HL-60 (cell line): ENCODE measurements at regions not wholly inside any gene's neighbourhood (a gene's known extent, or its start where the extent isn't known, plus 50 kb on each side); places are given as distances from the start of the nearest gene placed in this dataset.
A peak's percentile ranks its signal among the peaks of the same experiment; 100 is the strongest.
"Not testable (repeated sequence)": the region's sequence is repeated elsewhere in the genome, so short reads cannot be mapped to it uniquely, and the experiment has no call there.

ENCODE experiments used
- DNase-seq, 2 experiments: peaks; one replicate each; pipeline ENCODE4 v3.0.0-alpha.2; 2010 to 2020; ENCODE audit warnings: low read depth in 1 of 2, low spot score in 1 of 2
- H3K27ac ChIP-seq: fragments of 250-450 bp; sonication (Bioruptor Pico); replicated peaks from 2 replicates; pipeline ENCODE4 v1.5.1; 2020; ENCODE audit warnings: mild to moderate bottlenecking, moderate library complexity
- H3K27me3 ChIP-seq: fragments of 250-450 bp; sonication (Bioruptor Pico); 2 replicates; pipeline ENCODE4 v1.5.1; 2021; ENCODE audit warnings: mild to moderate bottlenecking, moderate library complexity; ENCODE audit not compliant: insufficient read depth, poor library complexity, severe bottlenecking
- H3K4me3 ChIP-seq: replicated peaks from 2 replicates; pipeline ENCODE4 v1.5.1; 2011; ENCODE audit warnings: mild to moderate bottlenecking, control low read depth, low read length; ENCODE audit not compliant: insufficient read depth
- CTCF ChIP-seq: IDR thresholded peaks from one replicate; pipeline ENCODE4 v1.5.1; 2011; ENCODE audit warnings: low read length, control low read depth, inconsistent platforms; ENCODE audit not compliant: insufficient read depth
- GABPA ChIP-seq: IDR thresholded peaks from 2 replicates; pipeline ENCODE4 v1.6.1; 2012; ENCODE audit warnings: low read depth
- POLR2AphosphoS5 ChIP-seq: IDR thresholded peaks from 2 replicates; pipeline ENCODE4 v1.6.1; 2012; ENCODE audit warnings: low read depth
- REST ChIP-seq: IDR thresholded peaks from 2 replicates; pipeline ENCODE4 v1.6.1; 2012; ENCODE audit warnings: low read depth; ENCODE audit not compliant: insufficient replicate concordance
- SPI1 ChIP-seq: IDR thresholded peaks from 2 replicates; pipeline ENCODE4 v1.6.1; 2012; ENCODE audit warnings: low read depth, mild to moderate bottlenecking, borderline replicate concordance

- no peak for TF ChIP-seq POLR2AphosphoS5
- Histone ChIP-seq H3K27ac (no peak overlapping the region), H3K4me3 (peak overlapping the region; percentile 42), H3K27me3 (no peaks in the 10 kb centered on the region)
- peak; percentile 0 to 1 for DNase-seq
Observed at GRCh38 chrX:55907968-55908607, 190.5 kb downstream of the RRAGB start.

- Histone ChIP-seq H3K27ac (no peak overlapping the region), H3K4me3 (peak overlapping the region; percentile 42), H3K27me3 (no peaks in the 10 kb centered on the region)
- DNase-seq = no peak
- no peak for TF ChIP-seq CTCF
- TF ChIP-seq REST = no peak
Observed at GRCh38 chrX:55908661-55909212, 191.2 kb downstream of the RRAGB start.

- TF ChIP-seq SPI1 (no peak), REST (no peak), POLR2AphosphoS5 (no peak), CTCF (no peak)
- DNase-seq = no peak
- Histone ChIP-seq H3K4me3 (no peak overlapping the region), H3K27ac (no peak overlapping the region), H3K27me3 (no peaks in the 10 kb centered on the region)
Observed at GRCh38 chrX:55919367-55920221, 202.0 kb downstream of the RRAGB start.

GRCh38 chrX:55924574-55924973, 207.0 kb downstream of the RRAGB start:
- DNase-seq = no peak
- TF ChIP-seq SPI1 (no peak), GABPA (no peak), POLR2AphosphoS5 (no peak), REST (no peak), CTCF (no peak)

GRCh38 chrX:55928529-55928928, 211.0 kb downstream of the RRAGB start:
- DNase-seq, H3K27me3 ChIP-seq, H3K27ac ChIP-seq, H3K4me3 ChIP-seq: not testable (repeated sequence)

More at GRCh38 chrX:55924574-55924973, 207.0 kb downstream of the RRAGB start:
- Histone ChIP-seq H3K27me3 (no peaks in the 10 kb centered on the region), H3K27ac (no peak overlapping the region), H3K4me3 (no peak overlapping the region)
